Myocyte (in vitro differentiated cells): ENCODE measurements at regions not wholly inside any gene's neighbourhood (a gene's known extent, or its start where the extent isn't known, plus 50 kb on each side); places are given as distances from the start of the nearest gene placed in this dataset.

ENCODE experiments used
- DNase-seq: peaks from one replicate; pipeline ENCODE4 v3.0.0-alpha.2; 2012; ENCODE audit warnings: low read depth

- no peak for DNase-seq
These were observed 98.2 kb upstream of the GNAO1 start for GRCh38 chr16:56093055-56093454.

DNA sequence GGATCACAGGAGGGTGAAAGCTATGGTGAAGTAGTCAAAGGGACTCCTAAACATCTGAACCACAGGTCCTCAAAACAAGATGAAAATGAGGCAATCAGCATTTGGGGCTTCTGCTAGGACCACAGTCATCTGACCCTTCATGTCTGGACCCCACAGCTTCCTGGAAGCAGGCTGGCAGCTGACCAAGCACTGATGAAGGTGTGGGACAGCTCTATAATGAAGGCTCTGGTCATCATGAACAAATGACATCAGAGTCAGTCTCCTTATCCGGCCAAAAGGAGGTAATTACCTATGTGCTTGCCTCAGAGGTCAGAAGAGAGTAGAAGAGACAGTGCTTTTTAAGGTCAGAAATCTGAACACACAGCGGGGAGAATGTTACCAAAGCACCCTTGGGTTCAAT lies 101.2 kb upstream of the GNAO1 start:
- DNase-seq, result no peak

- no peak for DNase-seq
These were observed 103.7 kb upstream of the GNAO1 start for GRCh38 chr16:56087626-56088025.

DNA sequence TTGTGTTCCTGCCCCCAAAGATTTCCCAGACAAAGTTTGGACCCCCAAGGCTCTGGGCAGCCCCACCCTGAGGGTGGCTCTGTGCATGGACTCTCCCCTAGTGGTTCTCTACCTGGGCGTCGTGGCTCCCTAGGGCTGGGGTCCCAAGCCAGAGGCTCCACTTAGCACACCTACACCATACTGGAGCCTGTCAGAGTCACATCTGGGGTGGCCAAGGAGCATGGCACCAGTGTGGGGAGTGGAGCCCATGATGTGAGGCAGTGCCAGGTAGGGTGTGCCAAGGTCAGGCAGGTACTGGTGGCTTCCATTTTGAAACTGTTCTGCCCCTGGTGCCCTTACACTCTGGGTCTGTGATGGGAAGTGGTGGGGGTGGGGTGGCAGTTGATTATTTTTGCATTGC lies 109.9 kb upstream of the GNAO1 start:
- DNase-seq, result no peak

DNA sequence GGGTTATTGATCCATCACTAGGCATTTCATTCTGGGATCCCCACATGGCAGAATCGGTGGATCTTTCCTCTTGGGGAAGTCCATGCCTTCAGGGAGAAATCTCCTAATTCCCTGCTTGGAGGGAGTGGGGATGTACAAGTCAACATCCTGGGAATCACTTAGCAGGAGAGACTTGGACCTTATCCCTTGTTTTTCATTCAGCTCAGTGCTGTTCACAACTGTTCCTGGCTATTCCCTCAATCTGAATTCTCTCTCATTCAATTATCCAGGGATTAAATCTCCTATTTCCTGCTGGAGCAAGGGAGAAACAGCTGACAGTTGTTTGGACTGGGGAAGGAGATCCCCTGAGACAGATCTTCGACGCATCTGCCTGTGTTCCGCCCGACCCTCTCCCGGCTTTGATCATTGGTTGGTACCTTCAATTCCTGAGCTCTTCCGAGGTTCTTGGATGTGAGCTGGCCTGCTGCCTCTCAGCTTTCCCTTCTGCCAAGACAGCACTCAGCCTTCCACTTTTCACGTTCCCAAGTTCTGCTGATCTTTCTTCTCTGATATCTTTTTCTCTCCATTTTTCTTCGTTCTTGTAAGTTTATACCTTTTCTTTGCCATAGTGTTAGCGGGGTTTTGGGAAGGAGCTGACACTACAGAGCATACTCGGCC lies 115.4 kb upstream of the GNAO1 start:
- no peak for DNase-seq

GRCh38 chr16:56073508-56073907 lies 117.8 kb upstream of the GNAO1 start:
- no peak for DNase-seq

DNA sequence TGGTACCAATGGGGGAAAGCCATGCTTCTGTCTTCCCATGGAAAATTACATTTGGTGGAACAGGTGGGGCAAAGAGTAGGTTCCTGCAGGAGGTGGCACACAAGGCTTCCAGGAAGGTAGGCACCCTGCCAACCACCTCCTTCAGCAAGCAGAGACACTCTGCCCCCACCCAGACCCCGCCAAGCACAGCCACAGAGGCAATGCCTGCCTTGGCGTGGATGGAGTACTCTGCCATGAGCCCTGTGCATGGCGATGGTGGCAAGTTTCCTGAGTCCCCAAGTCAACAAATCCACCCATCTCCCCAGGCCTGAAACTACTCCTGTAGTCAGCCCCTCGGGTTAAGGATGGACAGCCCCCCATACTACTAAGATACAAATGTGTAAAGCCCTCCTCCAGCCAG lies 119.2 kb upstream of the GNAO1 start:
- no peak for DNase-seq

GRCh38 chr16:56068816-56069215 lies 122.5 kb upstream of the GNAO1 start:
- DNase-seq, result no peak

DNA sequence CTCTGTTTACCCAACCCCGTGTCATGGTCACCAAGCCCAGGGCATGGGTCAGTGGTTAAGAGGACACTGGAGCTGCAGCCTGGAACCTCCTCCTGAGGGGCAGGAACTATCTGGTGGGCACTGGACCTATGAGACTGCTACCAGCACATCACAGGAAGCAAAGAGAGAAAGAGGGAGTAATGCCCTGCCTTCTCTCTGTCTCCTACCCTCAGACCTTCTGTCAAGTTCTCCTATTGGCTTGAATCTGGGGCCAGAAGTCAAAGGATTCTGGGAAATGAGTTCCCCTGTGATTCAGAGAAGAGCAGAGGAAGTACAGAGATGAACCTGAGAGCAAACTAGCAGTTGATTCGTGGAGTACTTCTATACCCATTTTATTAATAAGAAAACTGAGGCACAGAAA lies 123.0 kb upstream of the GNAO1 start:
- no peak for DNase-seq

DNA sequence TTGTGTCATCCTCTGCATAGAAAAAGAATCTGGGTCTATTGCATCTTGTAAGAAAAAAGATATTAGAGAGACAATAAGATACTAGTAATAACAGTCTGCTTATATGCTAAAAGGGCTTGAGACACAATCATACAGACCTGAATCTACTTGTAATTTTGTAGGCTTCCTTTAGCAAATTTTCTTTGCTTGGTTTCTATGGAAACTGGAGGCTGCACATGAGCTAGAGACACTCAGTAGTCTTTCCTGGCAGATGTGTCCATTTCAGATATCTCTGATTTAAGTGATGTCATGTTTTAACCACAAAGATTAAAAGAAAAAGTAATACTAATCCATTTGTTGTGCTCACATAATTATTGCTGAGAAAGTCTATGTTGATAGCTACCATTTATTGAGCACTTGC lies 123.9 kb upstream of the GNAO1 start:
- DNase-seq, result no peak

GRCh38 chr16:56066617-56067016 lies 124.7 kb upstream of the GNAO1 start:
- DNase-seq, result no peak

DNA sequence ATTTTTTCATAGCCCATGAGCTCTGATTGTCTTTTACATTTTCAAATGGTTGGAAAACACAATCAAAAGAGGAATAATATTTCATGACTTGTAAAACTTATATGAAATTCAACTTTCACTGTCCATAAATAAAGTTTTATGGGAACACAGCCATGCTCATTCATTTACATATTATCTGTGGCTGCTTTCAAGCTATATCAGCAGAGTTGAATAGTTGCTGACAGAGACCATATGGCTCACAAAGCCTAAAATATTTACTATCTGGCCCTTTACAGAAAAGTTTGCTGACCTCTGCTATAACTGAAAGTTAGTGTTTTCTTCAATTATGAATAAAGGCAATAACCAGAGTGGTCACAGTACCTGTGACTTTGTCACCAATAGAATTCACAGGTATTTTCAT lies 128.2 kb upstream of the GNAO1 start:
- DNase-seq, result no peak

DNA sequence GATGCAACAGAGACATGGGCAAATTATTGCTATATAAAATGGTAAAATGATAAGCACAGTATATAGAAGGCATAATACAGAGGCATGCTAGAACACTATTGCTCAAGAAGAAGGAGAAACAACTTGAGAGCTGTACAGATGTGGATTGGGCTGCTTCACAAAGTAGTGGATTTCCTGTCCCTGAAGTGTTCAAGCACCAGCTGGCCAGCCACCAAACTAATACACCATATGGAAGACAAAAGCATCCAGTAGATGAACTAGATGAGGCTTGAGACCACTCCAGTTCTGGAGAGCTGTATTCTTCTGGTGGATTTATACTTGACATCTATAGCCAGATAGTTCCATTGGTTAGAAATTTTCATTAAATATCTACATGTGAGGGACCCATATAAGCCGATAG lies 134.1 kb upstream of the GNAO1 start:
- DNase-seq, result no peak

GRCh38 chr16:56050916-56051315 lies 140.4 kb upstream of the GNAO1 start:
- no peak for DNase-seq

DNA sequence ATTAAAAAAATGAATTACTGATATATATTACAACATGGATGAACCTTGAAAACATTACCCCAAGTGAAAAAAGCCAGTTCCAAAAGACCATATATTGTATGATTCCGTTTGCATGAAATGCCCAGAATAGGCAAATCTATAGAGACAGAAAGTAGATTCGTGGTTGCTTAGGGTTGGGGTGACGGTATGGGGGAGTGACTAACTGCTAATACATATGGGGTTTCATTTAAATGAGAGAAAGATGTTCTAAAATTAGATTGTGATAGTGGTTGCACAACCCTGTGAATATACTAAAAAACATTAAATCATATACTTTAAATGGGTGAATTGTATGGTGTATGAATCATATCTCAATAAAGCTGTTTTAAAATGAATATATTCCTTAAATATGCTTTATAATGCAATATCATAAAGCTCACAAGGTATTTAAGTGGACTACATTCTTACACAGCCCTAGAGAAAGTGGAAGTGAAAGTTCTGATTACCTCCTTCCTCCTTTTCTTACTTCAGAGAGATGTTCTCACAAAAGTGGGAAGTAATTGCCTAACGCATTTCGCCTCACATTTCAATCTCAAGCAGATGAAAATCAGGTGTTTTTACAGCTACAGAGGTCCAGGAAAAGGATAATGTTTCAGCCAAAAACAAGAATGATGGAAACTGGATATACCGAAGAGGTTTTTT lies 142.7 kb upstream of the GNAO1 start:
- DNase-seq, result no peak

DNA sequence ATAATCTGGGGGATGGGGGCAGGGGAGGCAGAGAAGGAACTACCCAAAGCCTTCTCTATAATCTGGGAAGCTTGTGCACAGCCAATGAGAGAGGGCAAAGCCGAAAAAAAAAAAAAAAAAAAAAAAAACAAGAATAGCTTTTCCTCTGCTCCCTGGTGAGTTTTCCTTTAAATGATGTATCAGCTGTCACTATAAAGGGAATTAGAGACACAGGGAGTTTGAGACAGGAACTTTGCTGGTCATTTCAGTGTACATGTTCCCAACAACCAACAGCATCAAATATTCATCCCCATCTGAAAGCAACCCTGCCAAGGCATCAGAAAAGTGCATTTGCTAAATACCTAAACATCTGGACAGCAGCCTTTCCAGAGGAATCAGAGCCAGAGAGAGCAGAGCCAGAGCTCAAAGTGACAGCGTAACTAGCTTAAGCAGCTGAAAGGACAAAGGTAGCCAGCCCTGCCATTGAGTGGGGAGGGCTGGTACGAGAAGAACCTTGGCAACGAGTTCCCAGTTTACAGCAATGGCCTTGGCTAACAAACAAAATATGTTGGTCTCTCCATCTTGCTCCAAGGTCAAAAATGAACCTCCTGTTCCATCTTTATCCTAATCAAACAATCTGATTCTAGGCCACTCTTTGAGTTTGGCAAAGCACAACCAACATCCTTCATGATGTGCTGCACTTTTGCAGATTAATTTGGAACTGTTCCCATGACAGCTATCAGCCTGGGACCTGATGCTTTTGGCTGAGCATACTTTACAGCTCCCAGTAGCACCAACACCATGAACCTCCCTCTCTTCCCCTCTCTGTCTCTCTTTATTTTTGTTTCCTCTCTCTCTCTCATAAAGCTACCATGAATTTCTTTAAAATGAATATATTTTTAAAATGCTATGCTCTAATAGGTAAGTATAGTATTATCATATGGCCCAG lies 143.7 kb upstream of the GNAO1 start:
- DNase-seq, result no peak

DNA sequence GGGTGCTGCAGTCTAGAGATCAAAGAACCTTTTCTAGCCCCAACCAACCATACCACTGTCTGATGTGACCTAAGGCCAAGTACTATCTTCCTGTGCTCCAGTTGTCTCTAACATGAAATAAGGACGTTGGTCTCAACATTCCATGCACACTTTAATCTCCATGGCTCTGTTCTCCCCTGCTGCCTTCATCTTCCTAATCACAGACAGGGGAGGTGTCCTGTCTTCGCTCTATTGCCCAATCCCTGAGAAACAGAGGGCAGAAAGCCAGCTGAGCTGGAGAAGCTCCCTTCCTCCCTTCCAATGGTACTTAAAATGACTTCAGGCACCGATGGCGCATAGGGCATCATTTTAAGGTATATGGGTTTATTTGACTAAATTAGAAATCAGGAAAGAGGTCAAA lies 148.9 kb upstream of the GNAO1 start:
- DNase-seq, result no peak

- DNase-seq, result no peak
These were observed 149.6 kb upstream of the GNAO1 start for GRCh38 chr16:56041556-56042140.

GRCh38 chr16:56038564-56039098 lies 152.7 kb upstream of the GNAO1 start:
- no peak for DNase-seq

DNA sequence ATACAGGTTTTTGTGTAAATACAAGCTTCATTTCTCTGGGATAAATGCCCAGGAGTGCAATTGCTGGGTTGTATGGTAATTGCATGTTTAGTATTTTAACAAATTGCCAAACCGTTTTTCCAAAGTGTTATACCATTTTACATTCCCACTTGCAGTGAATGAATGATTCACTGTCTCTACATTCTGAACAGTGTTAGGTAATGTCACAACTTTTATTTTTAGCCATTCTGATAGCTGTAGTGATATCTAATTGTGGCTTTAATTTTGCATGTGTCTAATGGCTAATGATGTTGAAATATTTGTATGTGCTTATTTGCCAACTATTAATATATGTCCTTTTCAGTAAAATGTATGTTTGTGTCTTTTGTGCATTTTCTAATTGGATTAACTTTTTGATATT lies 156.9 kb upstream of the CES5A start:
- no peak for DNase-seq

GRCh38 chr16:56029026-56029425 lies 153.9 kb upstream of the CES5A start:
- no peak for DNase-seq

DNA sequence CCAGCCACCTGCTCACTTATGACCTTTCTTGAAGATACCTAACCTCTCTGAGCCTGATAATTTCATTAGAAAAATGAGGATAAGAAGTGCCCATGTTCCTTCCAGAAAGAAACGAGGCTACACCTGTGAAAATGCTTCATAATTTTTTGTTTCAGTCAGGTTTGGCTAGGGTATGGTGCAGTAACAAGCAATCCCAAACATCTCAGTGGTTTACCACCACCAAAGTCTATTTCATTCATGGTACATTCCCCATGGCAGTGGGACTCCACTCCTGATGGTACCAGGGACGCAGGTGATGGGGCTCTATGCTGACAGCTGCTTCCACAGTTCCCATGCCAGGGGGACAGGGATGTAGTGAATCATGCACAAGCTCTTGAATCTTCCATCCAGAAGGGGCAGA lies 147.6 kb upstream of the CES5A start:
- no peak for DNase-seq
